ENCODE measurements at regions not wholly inside any gene's neighbourhood (a gene's known extent, or its start where the extent isn't known, plus 50 kb on each side); places are given as distances from the start of the nearest gene placed in this dataset.
A peak's percentile ranks its signal among the peaks of the same experiment; 100 is the strongest.

- H3K4me1 ChIP-seq (replicated peaks; ENCODE audit: insufficient read depth), result no peaks in the 10 kb centered on the region
- no TSS peak for BruUV-seq (replicated peaks)
- ChIA-PET CTCF (no interaction called here), POLR2A (ENCODE audit: unreplicated experiment) (no interaction called here)
- no peaks in the 10 kb centered on the region for H3K27me3 ChIP-seq (ENCODE audit: insufficient read depth, low read depth)
- no peak overlapping the region for H2AFZ ChIP-seq
- intact Hi-C loops (cut with micrococcal nuclease; ENCODE audit: unreplicated experiment), result loop anchor here (5.0 kb wide), 1 partner anchor 1943 kb away; no protein-coding TSS in a partner anchor
- no peaks in the 10 kb centered on the region for H4K20me1 ChIP-seq (ENCODE audit: insufficient read depth)
- no peaks in the 10 kb centered on the region for H3K9me2 ChIP-seq (ENCODE audit: insufficient read depth)
- no peak overlapping the region for H3K27ac ChIP-seq
- H3K79me2 ChIP-seq (ENCODE audit: low read depth), result no peaks in the 10 kb centered on the region
- H3F3A ChIP-seq (ENCODE audit: insufficient read depth, low read depth), result no peaks in the 10 kb centered on the region
- TF ChIP-seq CTCF (conservative IDR thresholded peaks at IDR 0.05), result no peak
- TF ChIP-seq EZH2 (IDR thresholded peaks at IDR 0.05; ENCODE audit: low read depth), result no peak
- no peaks in the 10 kb centered on the region for H3K36me3 ChIP-seq (ENCODE audit: low read depth)
- DNase-seq, result no peak
- H3K9me3 ChIP-seq (ENCODE audit: insufficient read depth, low read depth), result peaks cover 1% of the 10 kb centered on the region; the same call in 1 of the 2 replicates
- no peak overlapping the region for H3K4me3 ChIP-seq
- H3K4me2 ChIP-seq, result no peak overlapping the region
Measured at GRCh38 chr2:39839261-39839848, 60.3 kb upstream of the THUMPD2 start.

- H4K20me1 ChIP-seq (ENCODE audit: insufficient read depth), result no peaks in the 10 kb centered on the region
- no peaks in the 10 kb centered on the region for H3K79me2 ChIP-seq (ENCODE audit: low read depth)
- ChIA-PET POLR2A (ENCODE audit: unreplicated experiment) (no interaction called here), CTCF (interaction anchor here (1.2 kb wide), 1 partner anchor 75 kb away, joined by 10 read pairs; no protein-coding TSS in a partner anchor)
- H3K4me3 ChIP-seq, result no peak overlapping the region
- BruUV-seq (replicated peaks), result no TSS peak
- H3K4me1 ChIP-seq (replicated peaks; ENCODE audit: insufficient read depth), result no peaks in the 10 kb centered on the region
- no peaks in the 10 kb centered on the region for H3K9me2 ChIP-seq (ENCODE audit: insufficient read depth)
- no peak overlapping the region for H2AFZ ChIP-seq
- H3K4me2 ChIP-seq, result no peak overlapping the region
- H3K36me3 ChIP-seq (ENCODE audit: low read depth), result no peaks in the 10 kb centered on the region
- TF ChIP-seq EZH2 (IDR thresholded peaks at IDR 0.05; ENCODE audit: low read depth), result no peak
- no peaks in the 10 kb centered on the region for H3K9me3 ChIP-seq (ENCODE audit: insufficient read depth, low read depth)
- no peak overlapping the region for H3K27ac ChIP-seq
- H3K27me3 ChIP-seq (ENCODE audit: insufficient read depth, low read depth), result no peaks in the 10 kb centered on the region
- H3F3A ChIP-seq (ENCODE audit: insufficient read depth, low read depth), result no peaks in the 10 kb centered on the region
- intact Hi-C loops (cut with micrococcal nuclease; ENCODE audit: unreplicated experiment), result loop anchor here (1.0 to 5.0 kb wide), 2 partner anchors 75 to 1944 kb away; no protein-coding TSS in a partner anchor
- DNase-seq, result no peak
Measured at GRCh38 chr2:39838589-39838988, 59.5 kb upstream of the THUMPD2 start.

GRCh38 chr2:39837856-39838453 is 58.9 kb upstream of the THUMPD2 start:
- Histone ChIP-seq H3K4me1 (replicated peaks; ENCODE audit: insufficient read depth) (no peaks in the 10 kb centered on the region), H3K36me3 (ENCODE audit: low read depth) (no peaks in the 10 kb centered on the region), H3K9me3 (ENCODE audit: insufficient read depth, low read depth) (no peaks in the 10 kb centered on the region), H3K9me2 (ENCODE audit: insufficient read depth) (no peaks in the 10 kb centered on the region), H3F3A (ENCODE audit: insufficient read depth, low read depth) (no peaks in the 10 kb centered on the region), H3K27ac (no peak overlapping the region), H3K4me2 (no peak overlapping the region), H3K27me3 (ENCODE audit: insufficient read depth, low read depth) (no peaks in the 10 kb centered on the region), H2AFZ (no peak overlapping the region), H3K4me3 (no peak overlapping the region), H3K79me2 (ENCODE audit: low read depth) (no peaks in the 10 kb centered on the region), H4K20me1 (ENCODE audit: insufficient read depth) (no peaks in the 10 kb centered on the region)
- TF ChIP-seq EZH2 (IDR thresholded peaks at IDR 0.05; ENCODE audit: low read depth) (no peak), CTCF (conservative IDR thresholded peaks at IDR 0.05) (peak; percentile 99)
- intact Hi-C loops (cut with micrococcal nuclease; ENCODE audit: unreplicated experiment), result loop anchor here (1.0 to 5.0 kb wide), 2 partner anchors 75 to 1944 kb away; no protein-coding TSS in a partner anchor
- POLR2A ChIA-PET (ENCODE audit: unreplicated experiment), result no interaction called here
- CTCF ChIA-PET, result interaction anchor here (0.7 to 1.2 kb wide), 3 partner anchors 18 to 76 kb away, joined by 3 to 10 read pairs (median 3); no protein-coding TSS in a partner anchor
- BruUV-seq (replicated peaks), result no TSS peak
- DNase-seq, result peak; percentile 46 to 57
